ENCODE measurements at regions not wholly inside any gene's neighbourhood (a gene's known extent, or its start where the extent isn't known, plus 50 kb on each side); places are given as distances from the start of the nearest gene placed in this dataset.
A peak's percentile ranks its signal among the peaks of the same experiment; 100 is the strongest.
"Not testable (repeated sequence)": the region's sequence is repeated elsewhere in the genome, so short reads cannot be mapped to it uniquely, and the experiment has no call there.

GRCh38 chr1:233790662-233791371 lies 113.7 kb upstream of the SLC35F3 start:
- peak; percentile 9 for DNase-seq

GRCh38 chr1:233791372-233791703 lies 113.1 kb upstream of the SLC35F3 start:
- no peak for DNase-seq

GRCh38 chr1:233791721-233792120 lies 112.8 kb upstream of the SLC35F3 start:
- DNase-seq = no peak

GRCh38 chr1:233794863-233795262 lies 109.6 kb upstream of the SLC35F3 start:
- no peak for DNase-seq

- DNase-seq = no peak
These were observed 108.2 kb upstream of the SLC35F3 start for GRCh38 chr1:233796146-233796783.

GRCh38 chr1:233802611-233803010 lies 101.9 kb upstream of the SLC35F3 start:
- no peak for DNase-seq

- no peak for DNase-seq
These were observed 98.7 kb upstream of the SLC35F3 start for GRCh38 chr1:233805786-233806185.

GRCh38 chr1:233815357-233815756 lies 89.1 kb upstream of the SLC35F3 start:
- no peak for DNase-seq

- no peak for DNase-seq
These were observed 88.6 kb upstream of the SLC35F3 start for GRCh38 chr1:233815865-233816264.

GRCh38 chr1:233816348-233816747 lies 88.1 kb upstream of the SLC35F3 start:
- no peak for DNase-seq

- DNase-seq = no peak
These were observed 85.4 kb upstream of the SLC35F3 start for GRCh38 chr1:233819042-233819441.

GRCh38 chr1:233824179-233824578 lies 80.3 kb upstream of the SLC35F3 start:
- DNase-seq = not testable (repeated sequence)

- DNase-seq = not testable (repeated sequence)
These were observed 76.5 kb upstream of the SLC35F3 start for GRCh38 chr1:233827937-233828336.

- DNase-seq = no peak
These were observed 76.0 kb upstream of the SLC35F3 start for GRCh38 chr1:233828480-233828879.

- no peak for DNase-seq
These were observed 69.9 kb upstream of the SLC35F3 start for GRCh38 chr1:233834609-233835008.

GRCh38 chr1:233838207-233838606 lies 66.3 kb upstream of the SLC35F3 start:
- not testable (repeated sequence) for DNase-seq

GRCh38 chr1:233843525-233844204 lies 60.8 kb upstream of the SLC35F3 start:
- DNase-seq = no peak

- DNase-seq = no peak
These were observed 60.2 kb upstream of the SLC35F3 start for GRCh38 chr1:233844275-233844674.

- no peak for DNase-seq
These were observed 59.8 kb upstream of the SLC35F3 start for GRCh38 chr1:233844692-233845091.

All from DMS79 (cell line).